ENCODE measurements at regions not wholly inside any gene's neighbourhood (a gene's known extent, or its start where the extent isn't known, plus 50 kb on each side); places are given as distances from the start of the nearest gene placed in this dataset.

DNA sequence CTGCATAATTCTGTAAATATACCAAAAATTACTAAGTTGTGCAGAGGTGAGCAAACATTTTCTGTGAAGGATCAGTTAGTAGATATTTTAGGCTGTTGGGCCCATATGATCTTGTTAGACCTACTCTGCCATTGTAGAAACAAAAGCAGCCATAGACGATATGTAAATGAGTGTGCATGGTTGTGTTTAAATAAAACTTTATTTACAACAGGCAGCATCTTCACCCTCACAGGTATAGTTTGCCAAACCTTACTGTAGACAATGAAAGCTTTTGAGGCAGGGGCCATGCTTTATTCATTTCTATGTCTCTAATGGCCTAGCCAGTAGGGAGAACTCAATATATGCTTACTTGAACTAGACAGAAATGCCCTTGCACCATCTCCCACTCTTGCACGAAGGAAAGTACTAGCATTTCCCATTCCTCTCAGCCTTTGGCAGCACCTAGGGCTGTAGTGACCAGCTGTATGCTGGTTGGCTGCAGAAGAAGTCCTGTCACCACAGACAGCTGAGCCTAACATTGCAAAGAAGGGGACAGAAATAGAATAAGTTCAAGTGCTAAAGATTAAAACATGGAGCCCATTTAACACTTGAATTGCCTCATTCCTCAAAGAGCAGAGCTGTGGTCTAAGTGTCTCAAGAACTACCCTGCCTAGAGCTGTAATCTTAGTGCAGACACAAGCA lies 305.1 kb upstream of the MGAT5 start:
- no peak for DNase-seq
- Mint-ChIP-seq H3K4me3 (ENCODE audit: unreplicated experiment) (no peak overlapping the region), H3K36me3 (ENCODE audit: unreplicated experiment) (no peaks in the 10 kb centered on the region), H3K4me1 (ENCODE audit: low read depth, unreplicated experiment) (no peaks in the 10 kb centered on the region), H3K27me3 (ENCODE audit: unreplicated experiment) (no peaks in the 10 kb centered on the region), H3K27ac (ENCODE audit: unreplicated experiment) (no peak overlapping the region), H3K9me3 (ENCODE audit: unreplicated experiment) (no peaks in the 10 kb centered on the region)
- TF ChIP-seq, protein P1, sequence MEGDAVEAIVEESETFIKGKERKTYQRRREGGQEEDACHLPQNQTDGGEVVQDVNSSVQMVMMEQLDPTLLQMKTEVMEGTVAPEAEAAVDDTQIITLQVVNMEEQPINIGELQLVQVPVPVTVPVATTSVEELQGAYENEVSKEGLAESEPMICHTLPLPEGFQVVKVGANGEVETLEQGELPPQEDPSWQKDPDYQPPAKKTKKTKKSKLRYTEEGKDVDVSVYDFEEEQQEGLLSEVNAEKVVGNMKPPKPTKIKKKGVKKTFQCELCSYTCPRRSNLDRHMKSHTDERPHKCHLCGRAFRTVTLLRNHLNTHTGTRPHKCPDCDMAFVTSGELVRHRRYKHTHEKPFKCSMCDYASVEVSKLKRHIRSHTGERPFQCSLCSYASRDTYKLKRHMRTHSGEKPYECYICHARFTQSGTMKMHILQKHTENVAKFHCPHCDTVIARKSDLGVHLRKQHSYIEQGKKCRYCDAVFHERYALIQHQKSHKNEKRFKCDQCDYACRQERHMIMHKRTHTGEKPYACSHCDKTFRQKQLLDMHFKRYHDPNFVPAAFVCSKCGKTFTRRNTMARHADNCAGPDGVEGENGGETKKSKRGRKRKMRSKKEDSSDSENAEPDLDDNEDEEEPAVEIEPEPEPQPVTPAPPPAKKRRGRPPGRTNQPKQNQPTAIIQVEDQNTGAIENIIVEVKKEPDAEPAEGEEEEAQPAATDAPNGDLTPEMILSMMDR (IDR thresholded peaks at IDR 0.05; ENCODE audit: partially characterized antibody, unreplicated experiment): no peak

DNA sequence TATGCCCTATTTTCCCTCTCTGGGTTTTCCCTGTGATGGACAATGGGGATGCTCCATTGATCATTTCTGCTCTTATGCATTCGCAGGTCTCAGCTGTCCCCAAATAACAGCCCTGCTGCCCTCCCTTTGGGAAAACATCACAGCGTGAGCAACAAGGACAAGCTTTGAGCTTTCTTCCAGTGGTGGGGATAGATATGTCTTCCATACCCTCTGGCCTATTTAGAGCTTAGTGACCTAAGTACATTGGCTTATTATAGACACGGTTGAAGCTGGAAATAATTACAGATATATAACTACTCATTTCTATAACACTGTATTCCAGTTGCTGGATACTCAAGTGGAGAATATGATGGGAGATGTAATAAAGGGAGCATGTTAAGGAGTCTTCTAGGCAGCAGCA lies 304.3 kb upstream of the MGAT5 start:
- Mint-ChIP-seq H3K27ac (ENCODE audit: unreplicated experiment) (no peak overlapping the region), H3K9me3 (ENCODE audit: unreplicated experiment) (no peaks in the 10 kb centered on the region), H3K4me3 (ENCODE audit: unreplicated experiment) (no peak overlapping the region), H3K4me1 (ENCODE audit: low read depth, unreplicated experiment) (no peaks in the 10 kb centered on the region), H3K36me3 (ENCODE audit: unreplicated experiment) (no peaks in the 10 kb centered on the region), H3K27me3 (ENCODE audit: unreplicated experiment) (no peaks in the 10 kb centered on the region)
- DNase-seq: no peak
- TF ChIP-seq, protein P1 (IDR thresholded peaks at IDR 0.05; ENCODE audit: partially characterized antibody, unreplicated experiment): no peak

DNA sequence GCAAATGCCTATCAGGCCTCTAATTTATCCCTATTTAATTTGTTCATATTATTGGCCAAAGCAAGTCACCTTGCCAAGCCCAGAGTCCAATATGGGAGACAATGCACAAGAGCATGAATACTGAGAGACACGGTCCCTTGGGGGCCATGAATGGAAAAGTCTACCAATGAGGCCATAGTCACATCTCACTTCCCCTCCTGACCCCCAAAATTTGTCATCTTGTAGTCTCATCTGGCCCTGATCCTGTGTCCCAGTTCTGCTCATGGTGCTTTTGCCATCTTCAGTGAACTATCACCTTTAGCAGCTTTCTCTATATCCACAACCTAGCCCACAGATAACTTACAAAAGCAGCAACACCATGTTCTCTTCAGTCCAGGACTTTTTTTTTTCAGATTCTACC lies 302.7 kb upstream of the MGAT5 start:
- Mint-ChIP-seq H3K36me3 (ENCODE audit: unreplicated experiment) (no peaks in the 10 kb centered on the region), H3K27me3 (ENCODE audit: unreplicated experiment) (peaks cover under 1% of the 10 kb centered on the region), H3K4me1 (ENCODE audit: low read depth, unreplicated experiment) (no peaks in the 10 kb centered on the region), H3K9me3 (ENCODE audit: unreplicated experiment) (no peaks in the 10 kb centered on the region), H3K27ac (ENCODE audit: unreplicated experiment) (no peak overlapping the region), H3K4me3 (ENCODE audit: unreplicated experiment) (no peak overlapping the region)
- TF ChIP-seq, protein P1 (IDR thresholded peaks at IDR 0.05; ENCODE audit: partially characterized antibody, unreplicated experiment): no peak
- no peak for DNase-seq

DNA sequence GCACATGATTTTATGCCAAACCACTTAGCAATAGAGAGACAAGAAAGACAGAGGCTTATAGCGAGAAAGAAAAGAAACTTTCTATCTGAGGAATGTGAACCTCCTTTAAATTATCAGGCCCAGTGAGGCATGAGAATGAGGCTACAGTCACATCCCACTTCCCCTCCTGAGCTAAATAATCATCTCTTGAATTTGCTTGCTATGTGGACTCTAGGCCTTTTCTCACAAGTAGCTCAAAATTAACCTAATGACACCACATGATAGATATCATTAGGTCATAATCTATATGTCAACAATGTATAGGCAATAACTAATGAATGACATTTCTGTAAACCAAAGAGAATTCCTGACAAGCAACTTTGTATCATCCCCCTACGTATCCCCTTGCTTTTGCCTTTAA lies 301.5 kb upstream of the MGAT5 start:
- no peaks in the 10 kb centered on the region for H3K9me3 Mint-ChIP-seq (ENCODE audit: unreplicated experiment)
- peaks cover 5% of the 10 kb centered on the region for H3K27me3 Mint-ChIP-seq (ENCODE audit: unreplicated experiment)
- no peak overlapping the region for H3K27ac Mint-ChIP-seq (ENCODE audit: unreplicated experiment)
- TF ChIP-seq, protein P1 (IDR thresholded peaks at IDR 0.05; ENCODE audit: partially characterized antibody, unreplicated experiment): no peak
- H3K4me3 Mint-ChIP-seq (ENCODE audit: unreplicated experiment): no peak overlapping the region
- no peaks in the 10 kb centered on the region for H3K4me1 Mint-ChIP-seq (ENCODE audit: low read depth, unreplicated experiment)
- DNase-seq: no peak
- H3K36me3 Mint-ChIP-seq (ENCODE audit: unreplicated experiment): no peaks in the 10 kb centered on the region

DNA sequence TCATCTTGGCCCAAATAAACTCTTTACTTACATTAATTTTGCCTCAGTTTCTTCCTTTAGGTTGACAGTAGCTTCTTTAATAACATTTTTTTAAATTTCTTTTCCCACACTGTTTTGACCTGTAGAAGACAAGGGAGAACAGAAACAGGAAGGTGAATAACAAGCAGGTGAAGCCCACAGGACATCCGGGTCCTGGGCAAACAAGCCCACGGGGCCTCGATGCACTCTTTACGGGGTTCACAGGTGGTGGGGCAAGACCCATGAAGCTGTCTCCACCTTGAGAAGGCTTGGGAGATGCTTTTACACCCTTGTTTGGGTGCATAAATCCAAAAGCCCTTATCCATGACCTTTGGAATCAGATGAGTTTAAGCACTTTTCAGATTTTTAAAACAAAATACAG lies 301.0 kb upstream of the MGAT5 start:
- DNase-seq: no peak
- H3K27me3 Mint-ChIP-seq (ENCODE audit: unreplicated experiment): peaks cover 5% of the 10 kb centered on the region
- H3K9me3 Mint-ChIP-seq (ENCODE audit: unreplicated experiment): no peaks in the 10 kb centered on the region
- H3K4me1 Mint-ChIP-seq (ENCODE audit: low read depth, unreplicated experiment): no peaks in the 10 kb centered on the region
- no peaks in the 10 kb centered on the region for H3K36me3 Mint-ChIP-seq (ENCODE audit: unreplicated experiment)
- no peak overlapping the region for H3K27ac Mint-ChIP-seq (ENCODE audit: unreplicated experiment)
- TF ChIP-seq, protein P1 (IDR thresholded peaks at IDR 0.05; ENCODE audit: partially characterized antibody, unreplicated experiment): no peak
- no peak overlapping the region for H3K4me3 Mint-ChIP-seq (ENCODE audit: unreplicated experiment)

Data from glutamatergic neuron (in vitro differentiated cells).